ENCODE measurements at regions not wholly inside any gene's neighbourhood (a gene's known extent, or its start where the extent isn't known, plus 50 kb on each side); places are given as distances from the start of the nearest gene placed in this dataset.
A peak's percentile ranks its signal among the peaks of the same experiment; 100 is the strongest.

DNA sequence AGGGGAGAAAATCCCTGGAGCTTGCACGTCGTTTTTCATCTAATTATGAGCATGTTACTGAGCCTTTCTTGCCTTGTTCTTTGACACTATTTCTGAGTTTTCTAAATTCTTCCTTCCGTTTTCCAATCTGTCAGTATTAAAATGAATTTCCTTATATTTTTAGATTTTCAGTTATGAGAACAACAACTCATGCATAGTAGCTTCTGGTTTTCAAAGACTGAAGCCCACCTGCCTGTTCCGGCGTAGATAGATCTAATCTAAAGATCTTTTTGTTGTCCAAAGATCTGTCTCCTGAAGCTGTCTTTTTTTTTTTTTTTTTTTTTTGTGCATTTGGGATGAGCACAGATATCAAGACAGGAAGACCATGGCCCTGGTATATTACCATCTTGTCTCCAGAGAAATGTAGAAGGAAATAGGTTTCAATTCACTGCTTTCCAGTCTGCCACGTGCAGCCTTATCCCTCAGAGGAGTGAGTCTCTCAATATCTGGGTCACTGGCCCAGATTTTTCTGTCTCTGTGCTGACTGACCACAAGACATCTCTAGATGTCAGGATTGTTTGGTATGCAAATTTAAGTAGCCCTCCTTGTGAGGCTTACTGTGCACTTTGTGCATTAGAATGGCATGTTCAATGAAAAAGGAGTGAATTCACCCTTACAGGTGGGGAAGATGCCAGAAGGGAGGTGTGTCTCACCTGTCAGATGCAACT, 222.3 kb upstream of the TMC3 start:
- peaks cover 9% of the 10 kb centered on the region in 2 donors for H3K36me3 Mint-ChIP-seq
- peaks cover 7 to 11% of the 10 kb centered on the region in 2 donors for H3K9me3 Mint-ChIP-seq
- DNase-seq (ENCODE audit: low spot score in 2 of 2) (no peak), ATAC-seq (no peak)
- no peak overlapping the region for H3K27ac Mint-ChIP-seq

DNA sequence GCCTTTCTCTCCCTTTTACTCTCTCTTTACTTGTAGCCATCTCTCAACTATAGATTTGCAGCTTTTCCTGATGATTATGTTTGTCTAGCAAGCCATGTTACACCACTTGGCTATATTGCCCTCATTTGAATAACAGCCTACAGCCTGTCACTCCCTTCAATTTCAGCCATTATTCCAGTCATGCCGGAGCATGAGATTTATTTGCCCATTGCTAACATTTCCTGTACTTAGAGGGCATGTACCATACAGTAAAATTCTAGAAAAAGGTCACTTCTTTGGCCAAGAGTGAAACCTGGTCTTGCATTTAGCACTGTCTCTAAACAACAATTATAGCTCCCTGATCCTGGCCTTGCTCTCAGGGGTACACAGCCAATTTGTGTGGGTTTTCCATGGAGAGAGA, 221.7 kb upstream of the TMC3 start:
- no peak for DNase-seq (ENCODE audit: low spot score in 2 of 2)
- peaks cover 7% of the 10 kb centered on the region in 2 donors for H3K36me3 Mint-ChIP-seq
- ATAC-seq = no peak
- H3K27ac Mint-ChIP-seq = no peak overlapping the region
- peaks cover 5 to 10% of the 10 kb centered on the region in 2 donors for H3K9me3 Mint-ChIP-seq

DNA sequence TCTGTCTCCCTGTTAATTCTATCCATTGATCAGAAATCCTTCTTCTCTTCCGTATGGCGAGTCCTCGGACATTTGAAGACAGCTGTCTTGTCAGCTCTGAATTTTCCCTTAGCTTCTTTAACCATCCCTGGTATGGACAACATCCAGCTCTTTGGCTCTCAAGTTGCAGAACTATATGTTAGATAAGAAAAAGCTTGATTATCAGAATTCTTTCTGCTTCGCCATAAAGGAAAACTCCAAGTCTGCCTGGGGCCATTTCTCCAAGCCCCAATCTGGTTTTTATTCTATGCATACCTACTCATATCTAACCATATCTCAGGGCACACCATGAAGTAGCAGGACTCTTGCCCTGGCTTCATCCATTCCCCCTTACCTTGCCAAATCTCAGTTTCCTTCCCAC, 215.7 kb upstream of the TMC3 start:
- DNase-seq (ENCODE audit: low spot score in 2 of 2) (no peak), ATAC-seq (no peak)
- Mint-ChIP-seq H3K36me3 (no peaks in the 10 kb centered on the region), H3K9me3 (no peaks in the 10 kb centered on the region), H3K27ac (no peak overlapping the region)

DNA sequence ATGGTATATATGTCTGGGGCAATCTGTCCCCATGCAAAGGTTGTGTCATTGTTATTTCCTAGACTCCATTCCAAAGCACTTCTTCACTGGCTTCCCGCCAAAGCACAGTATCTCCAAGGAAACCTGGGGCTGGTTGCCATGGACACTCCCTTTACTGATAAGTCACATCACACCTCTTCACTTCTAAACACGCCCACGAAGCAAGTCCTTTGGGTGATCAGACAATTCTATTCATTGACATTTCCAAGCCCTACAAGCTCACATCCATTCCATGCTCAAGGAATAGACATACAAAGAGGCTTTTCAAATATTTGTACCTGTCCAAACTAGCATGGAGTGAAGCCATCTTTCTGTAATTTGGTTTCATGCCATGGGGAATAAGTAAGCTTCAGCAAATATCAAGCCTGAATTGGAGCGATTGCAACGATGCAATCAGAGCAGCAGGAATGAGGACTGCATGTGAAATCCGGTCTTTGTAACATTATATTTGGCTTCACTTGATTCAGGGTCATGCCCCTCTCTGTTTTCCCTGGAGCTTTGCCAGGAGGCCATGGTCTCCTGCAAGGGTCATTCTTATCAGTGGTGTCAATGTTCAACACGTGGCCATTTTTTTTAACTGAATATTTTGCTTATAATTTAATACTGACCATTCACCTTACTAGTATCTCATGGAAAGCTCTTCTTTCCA, 201.6 kb upstream of the TMC3 start:
- DNase-seq (ENCODE audit: low spot score in 2 of 2) (no peak), ATAC-seq (no peak)
- Mint-ChIP-seq H3K36me3 (peaks cover 0 to 5% of the 10 kb centered on the region in 2 donors), H3K9me3 (no peaks in the 10 kb centered on the region), H3K27ac (no peak overlapping the region)

DNA sequence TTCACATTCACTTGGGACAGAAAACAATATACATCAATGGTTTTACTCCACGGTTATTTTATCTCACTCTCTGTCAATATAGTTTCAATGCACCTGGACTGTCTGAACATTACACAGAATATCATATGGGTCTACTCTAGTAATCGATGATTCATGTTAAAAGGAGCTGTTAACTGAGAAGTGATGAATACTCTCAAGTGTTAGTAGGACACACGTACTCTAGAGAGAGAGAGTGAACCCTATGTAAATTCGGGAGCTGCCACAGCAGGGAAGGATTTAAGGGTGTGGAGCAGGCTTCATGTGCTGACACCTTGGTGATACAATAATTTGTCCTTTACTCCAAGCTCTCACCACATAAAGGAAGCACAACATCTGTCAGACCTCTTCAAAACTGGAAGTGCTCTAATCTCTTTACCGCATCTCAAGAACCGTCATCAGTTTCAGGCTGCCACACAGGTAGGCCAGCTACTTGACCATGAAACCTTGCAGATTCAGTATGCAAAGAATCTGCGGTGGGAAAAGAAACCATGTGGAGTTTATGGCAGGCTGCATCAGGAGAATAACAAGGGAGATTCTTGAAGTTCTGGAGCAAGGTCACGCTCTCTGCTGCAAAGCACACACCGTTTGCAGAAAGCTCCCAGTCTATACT, 199.2 kb upstream of the TMC3 start:
- ATAC-seq = peak in 1 of 2 donors; percentile 74
- Mint-ChIP-seq H3K9me3 (no peaks in the 10 kb centered on the region), H3K27ac (no peak overlapping the region), H3K36me3 (peaks cover 0 to 5% of the 10 kb centered on the region in 2 donors)
- no peak for DNase-seq (ENCODE audit: low spot score in 2 of 2)

DNA sequence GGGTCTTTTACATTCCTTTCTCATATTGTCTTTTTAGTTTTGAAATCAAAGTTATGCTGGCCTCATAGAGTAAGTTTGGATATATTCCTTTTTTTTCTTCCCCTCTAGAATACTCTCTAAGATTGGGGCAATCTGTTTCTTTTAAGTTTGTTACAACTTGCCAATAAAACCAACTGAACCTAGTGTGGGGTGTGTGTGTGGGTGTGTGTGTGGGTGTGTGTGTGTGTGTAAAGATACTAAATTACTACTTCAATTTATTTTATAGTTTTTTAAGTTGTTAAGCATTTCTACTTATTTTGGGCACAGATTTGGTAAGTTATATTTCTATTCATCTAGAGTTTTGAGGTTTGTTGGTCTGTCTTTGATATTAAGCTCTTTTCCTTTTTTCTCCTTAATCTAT, 198.2 kb upstream of the TMC3 start:
- peaks cover 0 to 5% of the 10 kb centered on the region in 2 donors for H3K36me3 Mint-ChIP-seq
- H3K9me3 Mint-ChIP-seq = no peaks in the 10 kb centered on the region
- DNase-seq (ENCODE audit: low spot score in 2 of 2) (no peak), ATAC-seq (no peak)
- H3K27ac Mint-ChIP-seq = no peak overlapping the region

DNA sequence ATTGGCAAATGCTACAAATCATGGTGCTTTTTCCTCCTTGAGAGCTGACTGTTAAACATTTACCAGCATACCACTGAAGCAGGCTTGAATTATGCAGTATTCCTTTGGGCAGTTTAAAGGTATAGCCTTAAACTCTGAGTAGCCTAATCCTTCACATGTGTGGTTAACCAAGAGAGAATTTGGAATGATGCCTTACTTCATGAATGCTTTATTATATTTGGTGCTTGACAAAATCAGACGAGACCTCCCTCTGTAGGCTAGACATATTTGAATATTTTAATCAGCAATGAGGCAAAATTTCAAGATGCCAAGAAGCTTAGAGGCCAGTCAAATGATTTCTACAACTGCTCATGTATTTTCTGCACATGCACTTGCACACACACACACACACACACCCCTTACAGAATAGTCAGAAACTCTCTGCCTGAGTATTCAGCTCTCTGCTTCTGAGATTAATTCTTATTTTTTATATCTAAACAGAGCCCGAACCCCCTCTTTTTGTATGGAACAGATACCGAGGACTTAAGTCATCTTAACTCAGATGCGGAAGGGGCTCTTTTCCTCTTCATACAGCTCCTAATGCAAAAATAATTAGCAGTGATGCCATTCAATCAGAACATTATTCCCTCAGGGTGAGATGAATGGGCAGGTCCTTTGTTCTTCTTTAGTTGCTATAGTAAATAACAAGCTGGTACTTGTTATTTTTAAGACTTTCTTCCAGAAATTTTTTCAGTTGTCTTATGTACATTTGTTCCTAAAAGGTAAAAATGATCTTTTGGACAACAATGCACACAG, 195.5 kb upstream of the TMC3 start:
- Mint-ChIP-seq H3K27ac (no peak overlapping the region), H3K9me3 (no peaks in the 10 kb centered on the region), H3K36me3 (no peaks in the 10 kb centered on the region)
- ATAC-seq = no peak
- no peak for DNase-seq (ENCODE audit: low spot score in 2 of 2)

DNA sequence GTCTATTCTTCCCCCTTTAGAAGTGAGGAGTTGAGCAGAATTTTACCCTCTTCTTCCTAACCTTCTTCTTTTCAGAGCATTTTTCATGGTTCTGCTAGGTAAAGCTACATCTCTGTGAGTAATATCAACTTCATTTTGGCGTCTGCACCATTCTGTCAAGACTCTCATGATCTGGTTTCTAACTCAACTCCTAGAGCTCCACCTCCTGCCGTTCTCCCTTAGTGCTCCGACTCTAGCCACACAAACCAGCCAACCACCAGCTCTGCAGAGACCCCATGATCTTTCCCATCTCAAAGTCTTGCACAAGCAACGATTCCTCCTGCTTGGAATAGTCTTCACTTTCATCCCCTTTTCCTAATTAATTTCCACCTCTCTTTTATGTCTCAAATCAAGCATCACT, 193.9 kb upstream of the TMC3 start:
- ATAC-seq (no peak), DNase-seq (ENCODE audit: low spot score in 2 of 2) (no peak)

DNA sequence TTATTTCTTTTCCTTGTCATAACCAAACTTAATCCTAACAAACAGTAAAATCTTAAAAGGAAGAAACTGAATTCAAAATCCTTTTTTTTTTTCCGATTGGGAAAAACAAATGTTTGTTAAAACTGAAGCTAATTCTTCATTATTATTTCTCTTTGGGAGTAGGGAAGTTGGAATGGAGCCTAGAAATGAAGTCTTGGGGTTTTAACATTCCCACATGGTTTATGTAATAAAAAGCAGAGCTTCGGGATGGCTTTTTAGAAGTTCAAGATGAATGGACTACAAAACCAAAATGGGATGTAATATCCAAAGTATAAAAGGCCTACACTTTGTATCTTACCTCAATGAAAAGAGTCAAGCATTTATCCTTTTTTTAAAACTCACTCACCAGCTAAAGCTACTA, 189.0 kb upstream of the TMC3 start:
- Mint-ChIP-seq H3K36me3 (no peaks in the 10 kb centered on the region), H3K9me3 (no peaks in the 10 kb centered on the region), H3K27ac (no peak overlapping the region)
- DNase-seq (ENCODE audit: low spot score in 2 of 2) (no peak), ATAC-seq (no peak)

More for the DNA sequence above, 193.9 kb upstream of the TMC3 start:
- no peak overlapping the region for H3K27ac Mint-ChIP-seq
- H3K9me3 Mint-ChIP-seq = no peaks in the 10 kb centered on the region
- H3K36me3 Mint-ChIP-seq = no peaks in the 10 kb centered on the region

DNA sequence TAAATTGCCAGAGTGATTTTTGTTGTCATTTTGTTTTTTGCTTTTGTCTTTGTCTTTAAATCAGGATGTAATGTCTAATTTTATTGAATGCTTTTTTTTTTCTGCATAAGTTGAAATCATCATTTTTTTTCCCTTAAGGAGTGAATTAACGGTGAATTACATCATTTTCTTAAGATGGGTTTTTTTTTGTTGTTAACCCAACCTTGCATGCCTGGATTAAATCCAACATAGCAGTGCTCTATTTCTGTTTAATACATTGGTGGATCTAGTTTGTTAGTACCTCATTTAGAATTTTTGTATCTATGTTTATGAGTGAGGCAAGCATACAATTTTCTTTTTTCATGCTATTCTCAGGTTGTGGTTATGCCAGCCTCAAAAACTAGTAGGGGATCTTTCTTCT, 186.4 kb upstream of the TMC3 start:
- DNase-seq (ENCODE audit: low spot score in 2 of 2) (no peak), ATAC-seq (no peak)
- Mint-ChIP-seq H3K36me3 (no peaks in the 10 kb centered on the region), H3K9me3 (no peaks in the 10 kb centered on the region), H3K27ac (no peak overlapping the region)

DNA sequence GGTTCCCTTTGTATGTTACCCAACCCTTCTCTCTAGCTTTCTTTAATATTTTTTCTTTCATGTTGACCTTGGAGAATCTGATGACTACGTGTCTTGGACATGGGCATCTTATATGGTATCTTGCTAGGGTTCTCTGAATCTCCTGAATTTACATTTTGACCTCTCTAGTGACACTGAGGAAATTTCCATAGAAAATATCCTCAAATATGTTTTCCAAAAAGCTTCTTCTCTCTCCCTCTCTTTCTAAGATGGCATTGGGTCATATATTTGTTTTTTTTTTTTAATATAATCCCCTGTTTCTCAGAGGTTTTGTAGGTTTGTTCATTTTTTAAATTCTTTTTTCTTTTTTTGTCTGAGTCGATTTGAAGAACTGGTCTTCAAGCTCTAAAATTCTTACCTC, 184.0 kb upstream of the TMC3 start:
- no peaks in the 10 kb centered on the region for H3K36me3 Mint-ChIP-seq
- ATAC-seq (no peak), DNase-seq (ENCODE audit: low spot score in 2 of 2) (no peak)
- H3K9me3 Mint-ChIP-seq = no peaks in the 10 kb centered on the region
- no peak overlapping the region for H3K27ac Mint-ChIP-seq

DNA sequence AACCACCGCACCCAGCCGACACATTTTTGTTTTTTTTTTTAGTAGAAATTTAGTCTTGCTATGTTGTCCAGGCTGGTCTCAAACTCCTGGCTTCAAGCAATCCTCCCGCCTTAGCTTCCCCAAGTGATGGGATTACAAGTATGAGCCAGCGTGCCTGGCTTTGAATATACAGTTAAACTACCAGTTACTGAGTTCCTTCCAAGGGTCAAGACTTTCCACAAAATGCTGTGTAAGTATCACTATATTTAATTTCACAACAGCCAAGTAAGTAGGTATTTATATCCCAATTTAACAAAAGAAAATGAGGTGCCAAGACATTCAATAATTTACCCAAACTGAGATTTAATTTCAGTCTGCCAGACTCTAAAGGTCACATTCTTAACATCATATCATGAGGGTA, 181.3 kb upstream of the TMC3 start:
- H3K36me3 Mint-ChIP-seq = no peaks in the 10 kb centered on the region
- no peak for ATAC-seq
- no peak for DNase-seq (ENCODE audit: low spot score in 2 of 2)
- no peaks in the 10 kb centered on the region for H3K9me3 Mint-ChIP-seq
- no peak overlapping the region for H3K27ac Mint-ChIP-seq

DNA sequence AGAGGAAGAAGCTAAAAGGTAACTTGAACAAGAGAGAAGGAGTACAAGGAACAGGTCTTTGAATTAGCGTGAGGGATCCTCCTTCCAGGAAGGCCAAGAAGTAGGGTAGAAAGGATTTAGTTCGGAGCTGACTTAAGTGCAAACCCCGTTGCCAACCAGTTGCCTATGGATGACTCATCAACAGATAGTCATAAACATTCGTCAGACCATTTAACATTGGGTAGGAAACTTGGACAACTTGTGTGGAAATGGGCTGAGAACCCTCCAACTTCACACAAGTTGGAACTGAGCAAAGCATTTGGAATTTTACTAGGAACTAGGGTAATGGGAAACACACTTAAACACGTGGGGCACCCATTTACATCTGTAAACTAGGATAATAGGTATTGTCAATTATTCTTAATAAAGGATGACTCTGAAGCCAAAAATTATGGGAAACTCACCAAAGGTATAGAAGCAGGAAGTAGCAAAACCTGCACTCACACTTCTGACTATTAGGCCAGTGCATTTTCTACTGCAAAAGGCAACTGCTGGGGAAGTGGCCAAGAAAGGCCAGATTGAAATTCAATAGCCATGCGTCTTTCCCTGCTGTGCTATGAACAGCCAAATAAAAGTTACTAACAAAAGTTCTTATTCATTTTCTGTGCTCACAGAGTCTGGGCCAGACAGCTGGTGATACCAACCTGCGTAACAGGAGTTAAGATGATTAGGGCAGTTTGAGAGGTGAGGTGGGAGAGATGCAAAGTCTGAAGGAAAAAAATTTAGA, 174.5 kb upstream of the TMC3 start:
- Mint-ChIP-seq H3K36me3 (no peaks in the 10 kb centered on the region), H3K9me3 (no peaks in the 10 kb centered on the region), H3K27ac (no peak overlapping the region)
- DNase-seq (ENCODE audit: low spot score in 2 of 2) = no peak
- no peak for ATAC-seq

DNA sequence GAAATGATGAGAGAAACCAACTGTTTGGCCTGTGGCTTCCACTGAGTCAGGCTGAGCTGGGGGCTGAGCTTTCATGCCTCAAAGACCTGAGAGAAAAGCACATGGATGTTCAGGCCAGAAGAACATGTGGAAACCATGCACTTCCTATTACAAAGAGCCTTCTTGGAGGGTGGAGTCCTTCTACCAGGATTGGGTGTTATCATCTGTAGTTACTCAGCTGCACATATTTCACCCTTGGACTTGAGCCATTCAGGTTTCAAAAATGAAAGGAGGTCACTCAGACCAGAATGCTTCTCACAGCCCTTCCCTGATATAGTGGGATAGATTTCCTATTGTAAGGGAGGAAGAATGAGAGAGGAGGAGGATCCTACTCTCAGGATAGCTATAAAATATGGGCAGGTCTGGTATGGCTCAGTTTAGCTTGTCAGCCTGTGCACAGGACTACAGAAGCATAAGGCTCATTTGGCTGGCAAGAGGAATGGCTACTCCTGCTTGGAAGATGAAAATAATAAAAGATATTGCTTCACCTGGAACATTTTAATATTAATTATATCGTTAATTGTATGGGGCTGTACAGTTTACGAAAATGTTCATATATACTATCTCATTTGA, 173.6 kb upstream of the TMC3 start:
- Mint-ChIP-seq H3K36me3 (no peaks in the 10 kb centered on the region), H3K9me3 (no peaks in the 10 kb centered on the region), H3K27ac (no peak overlapping the region)
- DNase-seq (ENCODE audit: low spot score in 2 of 2) (no peak), ATAC-seq (no peak)

DNA sequence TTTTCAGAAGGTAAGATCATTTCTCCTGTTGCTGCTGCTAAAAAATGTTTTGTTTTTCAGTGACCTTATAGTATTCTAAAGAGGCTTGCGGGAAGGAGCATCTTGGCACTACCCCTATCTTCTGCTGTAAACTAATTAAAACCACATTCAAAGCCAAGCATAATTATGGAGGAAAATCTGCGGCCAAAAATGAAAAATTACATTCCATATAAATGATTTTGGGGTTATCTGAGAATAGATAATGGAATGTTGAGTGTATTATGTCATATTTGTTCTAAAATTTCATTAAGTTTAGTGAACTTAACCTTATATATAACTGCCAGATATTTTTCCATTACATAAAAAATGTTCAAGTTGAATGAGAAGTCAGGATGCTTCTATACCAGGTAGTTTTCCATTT, 170.4 kb upstream of the TMC3 start:
- no peak for ATAC-seq
- Mint-ChIP-seq H3K27ac (no peak overlapping the region), H3K36me3 (no peaks in the 10 kb centered on the region), H3K9me3 (no peaks in the 10 kb centered on the region)
- no peak for DNase-seq (ENCODE audit: low spot score in 2 of 2)

DNA sequence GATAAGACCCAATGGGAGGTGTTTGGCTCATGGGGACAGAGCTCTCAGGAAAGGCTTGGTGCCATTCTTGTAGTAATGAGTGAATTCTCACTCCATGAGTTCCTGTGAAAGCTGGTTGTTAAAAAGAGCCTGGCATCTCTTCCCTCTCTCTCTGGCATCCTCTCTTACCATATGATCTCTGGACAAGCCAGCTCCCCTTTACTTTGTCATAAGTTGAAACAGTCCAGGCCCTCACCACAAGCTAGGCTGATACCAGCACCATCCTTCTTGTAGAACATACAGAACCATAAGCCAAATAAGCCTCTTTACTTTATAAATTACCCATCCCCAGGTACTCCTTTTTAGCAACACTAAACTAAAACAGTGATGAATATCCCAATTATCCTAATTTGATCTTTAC, 166.9 kb upstream of the TMC3 start:
- H3K36me3 Mint-ChIP-seq = no peaks in the 10 kb centered on the region
- H3K27ac Mint-ChIP-seq = no peak overlapping the region
- DNase-seq (ENCODE audit: low spot score in 2 of 2) = no peak
- no peak for ATAC-seq
- H3K9me3 Mint-ChIP-seq = no peaks in the 10 kb centered on the region
